GM18873 (cell line): ENCODE measurements at regions not wholly inside any gene's neighbourhood (a gene's known extent, or its start where the extent isn't known, plus 50 kb on each side); places are given as distances from the start of the nearest gene placed in this dataset.

Experiments used
- ATAC-seq: cut with Tn5 transposase; IDR thresholded peaks from one replicate; pipeline ENCODE4 v1.9.1; 2021; ENCODE audit warnings: mild to moderate bottlenecking, moderate library complexity, moderate number of reproducible peaks; ENCODE audit not compliant: unreplicated experiment, low FRiP score

- no peak for ATAC-seq
Observed at GRCh38 chr15:59953392-59953883, 50.7 kb upstream of the FOXB1 start.

GRCh38 chr15:59952960-59953359 is 51.2 kb upstream of the FOXB1 start:
- ATAC-seq = no peak

- ATAC-seq = no peak
Observed at GRCh38 chr15:59950603-59951388, 53.3 kb upstream of the FOXB1 start.

GRCh38 chr15:59948924-59949613 is 55.0 kb upstream of the FOXB1 start:
- no peak for ATAC-seq

GRCh38 chr15:59946084-59946483 is 58.0 kb upstream of the FOXB1 start:
- ATAC-seq = no peak

- no peak for ATAC-seq
Observed at GRCh38 chr15:59945036-59945435, 59.1 kb upstream of the FOXB1 start.

- ATAC-seq = no peak
Observed at GRCh38 chr15:59941612-59942011, 62.5 kb upstream of the FOXB1 start.

- no peak for ATAC-seq
Observed at GRCh38 chr15:59940928-59941327, 63.2 kb upstream of the FOXB1 start.

GRCh38 chr15:59940456-59940855 is 63.7 kb upstream of the FOXB1 start:
- ATAC-seq = no peak

GRCh38 chr15:59936741-59937140 is 67.4 kb upstream of the FOXB1 start:
- no peak for ATAC-seq

GRCh38 chr15:59933607-59934006 is 70.5 kb upstream of the FOXB1 start:
- no peak for ATAC-seq

GRCh38 chr15:59931646-59932261 is 72.4 kb upstream of the FOXB1 start:
- no peak for ATAC-seq

- no peak for ATAC-seq
Observed at GRCh38 chr15:59924812-59925522, 79.1 kb upstream of the FOXB1 start.

- ATAC-seq = no peak
Observed at GRCh38 chr15:59924096-59924495, 80.0 kb upstream of the FOXB1 start.

- ATAC-seq = no peak
Observed at GRCh38 chr15:59923508-59923907, 80.6 kb upstream of the FOXB1 start.

GRCh38 chr15:59918994-59919951 is 84.8 kb upstream of the FOXB1 start:
- ATAC-seq = peak; percentile 85

- peak; percentile 51 for ATAC-seq
Observed at GRCh38 chr15:59917504-59918157, 86.5 kb upstream of the FOXB1 start.

- ATAC-seq = no peak
Observed at GRCh38 chr15:59906046-59906445, 98.1 kb upstream of the FOXB1 start.

- no peak for ATAC-seq
Observed at GRCh38 chr15:59905176-59905575, 98.9 kb upstream of the FOXB1 start.
